A673 (cell line): ENCODE measurements at regions not wholly inside any gene's neighbourhood (a gene's known extent, or its start where the extent isn't known, plus 50 kb on each side); places are given as distances from the start of the nearest gene placed in this dataset.

ENCODE experiments used
- EZH2 ChIP-seq: fragments of 200-600 bp; sonication (generic); IDR thresholded peaks from 2 replicates; pipeline ENCODE4 v1.6.1; 2017; ENCODE audit warnings: borderline replicate concordance, low read depth, mild to moderate bottlenecking, mixed read lengths, antibody characterized with exemption, low read length; ENCODE audit not compliant: poor library complexity, severe bottlenecking
- TF ChIP-seq, protein P1 (sequence below): fragments of 300-800, 200-600 bp; sonication (generic); conservative IDR thresholded peaks from 2 replicates; pipeline ENCODE4 v1.5.1; 2017; ENCODE audit warnings: low read depth, mild to moderate bottlenecking, antibody characterized with exemption, low read length, moderate library complexity, mixed read lengths

DNA sequence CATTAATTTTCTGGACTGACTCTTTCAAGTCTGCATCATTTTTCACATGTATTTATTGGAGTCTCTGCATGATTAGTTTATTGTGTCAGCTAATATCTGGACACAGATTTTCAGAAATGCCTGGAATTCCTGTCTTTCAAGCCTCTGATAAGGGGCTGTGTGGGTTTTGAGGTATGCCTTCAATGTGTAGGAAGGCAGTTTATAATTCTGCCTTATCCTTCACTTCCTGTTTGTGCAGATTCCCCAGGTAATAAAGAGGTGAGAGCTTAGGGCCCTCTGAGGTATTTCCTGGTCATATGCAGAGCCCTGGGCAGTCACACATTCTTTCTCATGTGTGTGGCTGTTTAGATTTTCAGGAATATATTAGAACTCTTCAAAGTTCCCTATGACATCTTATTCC, 79.4 kb upstream of the PRKCQ start:
- TF ChIP-seq, protein P1, sequence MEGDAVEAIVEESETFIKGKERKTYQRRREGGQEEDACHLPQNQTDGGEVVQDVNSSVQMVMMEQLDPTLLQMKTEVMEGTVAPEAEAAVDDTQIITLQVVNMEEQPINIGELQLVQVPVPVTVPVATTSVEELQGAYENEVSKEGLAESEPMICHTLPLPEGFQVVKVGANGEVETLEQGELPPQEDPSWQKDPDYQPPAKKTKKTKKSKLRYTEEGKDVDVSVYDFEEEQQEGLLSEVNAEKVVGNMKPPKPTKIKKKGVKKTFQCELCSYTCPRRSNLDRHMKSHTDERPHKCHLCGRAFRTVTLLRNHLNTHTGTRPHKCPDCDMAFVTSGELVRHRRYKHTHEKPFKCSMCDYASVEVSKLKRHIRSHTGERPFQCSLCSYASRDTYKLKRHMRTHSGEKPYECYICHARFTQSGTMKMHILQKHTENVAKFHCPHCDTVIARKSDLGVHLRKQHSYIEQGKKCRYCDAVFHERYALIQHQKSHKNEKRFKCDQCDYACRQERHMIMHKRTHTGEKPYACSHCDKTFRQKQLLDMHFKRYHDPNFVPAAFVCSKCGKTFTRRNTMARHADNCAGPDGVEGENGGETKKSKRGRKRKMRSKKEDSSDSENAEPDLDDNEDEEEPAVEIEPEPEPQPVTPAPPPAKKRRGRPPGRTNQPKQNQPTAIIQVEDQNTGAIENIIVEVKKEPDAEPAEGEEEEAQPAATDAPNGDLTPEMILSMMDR, result no peak
- no peak for TF ChIP-seq EZH2
